Skeletal muscle satellite cell (primary cell): ENCODE measurements at regions not wholly inside any gene's neighbourhood (a gene's known extent, or its start where the extent isn't known, plus 50 kb on each side); places are given as distances from the start of the nearest gene placed in this dataset.

ENCODE experiments used
- H3K27me3 ChIP-seq: 2 replicates; pipeline ENCODE4 v1.7.0; 2013; ENCODE audit warnings: low read length; ENCODE audit not compliant: control insufficient read depth, insufficient read depth
- H3K36me3 ChIP-seq: 2 replicates; pipeline ENCODE4 v1.7.0; 2013; ENCODE audit warnings: mild to moderate bottlenecking, control low read depth, low read length; ENCODE audit not compliant: insufficient read depth
- H3K4me1 ChIP-seq: 2 replicates; pipeline ENCODE4 v1.7.0; 2013; ENCODE audit warnings: low read length; ENCODE audit not compliant: control insufficient read depth, insufficient read depth
- H3K4me2 ChIP-seq: 2 replicates; pipeline ENCODE4 v1.7.0; 2013; ENCODE audit warnings: mild to moderate bottlenecking, low read length
- H3K4me3 ChIP-seq: 2 replicates; pipeline ENCODE4 v1.7.0; 2013; ENCODE audit warnings: low read length
- H3K9ac ChIP-seq: 2 replicates; pipeline ENCODE4 v1.7.0; 2013; ENCODE audit warnings: mild to moderate bottlenecking, low read depth, low read length, moderate library complexity
- H3K9me3 ChIP-seq: replicated peaks from 2 replicates; pipeline ENCODE4 v1.7.0; 2013; ENCODE audit warnings: mild to moderate bottlenecking, control low read depth, low read length

- Histone ChIP-seq H3K36me3 (no peaks in the 10 kb centered on the region), H3K9me3 (no peaks in the 10 kb centered on the region), H3K9ac (no peak overlapping the region), H3K27me3 (peaks cover 3% of the 10 kb centered on the region), H3K4me2 (no peak overlapping the region), H3K4me3 (no peak overlapping the region), H3K4me1 (no peaks in the 10 kb centered on the region)
These were observed 288.6 kb downstream of the EN1 start for GRCh38 chr2:118558846-118559245.

- no peaks in the 10 kb centered on the region for H3K9me3 ChIP-seq
These were observed 289.7 kb downstream of the EN1 start for GRCh38 chr2:118557791-118558190.

GRCh38 chr2:118557016-118557415, 290.4 kb downstream of the EN1 start:
- no peak overlapping the region for H3K9ac ChIP-seq
- H3K36me3 ChIP-seq, result no peaks in the 10 kb centered on the region
- no peaks in the 10 kb centered on the region for H3K4me1 ChIP-seq
- peaks cover 3% of the 10 kb centered on the region for H3K27me3 ChIP-seq
- H3K4me2 ChIP-seq, result no peak overlapping the region
- no peaks in the 10 kb centered on the region for H3K9me3 ChIP-seq
- no peak overlapping the region for H3K4me3 ChIP-seq

More at GRCh38 chr2:118557791-118558190, 289.7 kb downstream of the EN1 start:
- H3K9ac ChIP-seq, result no peak overlapping the region
- no peaks in the 10 kb centered on the region for H3K36me3 ChIP-seq
- H3K27me3 ChIP-seq, result peaks cover 3% of the 10 kb centered on the region
- H3K4me3 ChIP-seq, result no peak overlapping the region
- no peak overlapping the region for H3K4me2 ChIP-seq
- no peaks in the 10 kb centered on the region for H3K4me1 ChIP-seq

GRCh38 chr2:118554616-118555015, 292.8 kb downstream of the EN1 start:
- no peak overlapping the region for H3K9ac ChIP-seq
- H3K36me3 ChIP-seq, result no peaks in the 10 kb centered on the region
- H3K27me3 ChIP-seq, result peaks cover 3% of the 10 kb centered on the region
- no peak overlapping the region for H3K4me3 ChIP-seq
- no peak overlapping the region for H3K4me2 ChIP-seq
- H3K9me3 ChIP-seq, result no peaks in the 10 kb centered on the region
- no peaks in the 10 kb centered on the region for H3K4me1 ChIP-seq

- H3K4me3 ChIP-seq, result no peak overlapping the region
These were observed 297.9 kb downstream of the EN1 start for GRCh38 chr2:118549503-118549902.

GRCh38 chr2:118548880-118549488, 298.5 kb downstream of the EN1 start:
- H3K4me3 ChIP-seq, result no peak overlapping the region
- H3K27me3 ChIP-seq, result peaks cover 4% of the 10 kb centered on the region
- H3K9ac ChIP-seq, result no peak overlapping the region
- no peaks in the 10 kb centered on the region for H3K4me1 ChIP-seq
- H3K36me3 ChIP-seq, result no peaks in the 10 kb centered on the region
- no peaks in the 10 kb centered on the region for H3K9me3 ChIP-seq
- H3K4me2 ChIP-seq, result no peak overlapping the region

More at GRCh38 chr2:118549503-118549902, 297.9 kb downstream of the EN1 start:
- no peaks in the 10 kb centered on the region for H3K36me3 ChIP-seq
- no peak overlapping the region for H3K9ac ChIP-seq
- H3K4me2 ChIP-seq, result no peak overlapping the region
- H3K4me1 ChIP-seq, result no peaks in the 10 kb centered on the region
- H3K9me3 ChIP-seq, result no peaks in the 10 kb centered on the region
- peaks cover 4% of the 10 kb centered on the region for H3K27me3 ChIP-seq

GRCh38 chr2:118539290-118539689, 308.2 kb downstream of the EN1 start:
- H3K27me3 ChIP-seq, result peaks cover 14% of the 10 kb centered on the region
- H3K4me3 ChIP-seq, result no peak overlapping the region
- H3K9ac ChIP-seq, result no peak overlapping the region
- H3K9me3 ChIP-seq, result no peaks in the 10 kb centered on the region
- H3K4me1 ChIP-seq, result no peaks in the 10 kb centered on the region
- no peaks in the 10 kb centered on the region for H3K36me3 ChIP-seq
- H3K4me2 ChIP-seq, result no peak overlapping the region

GRCh38 chr2:118536306-118536705, 311.1 kb downstream of the EN1 start:
- Histone ChIP-seq H3K36me3 (no peaks in the 10 kb centered on the region), H3K4me2 (no peak overlapping the region), H3K9ac (no peak overlapping the region), H3K4me3 (no peak overlapping the region), H3K9me3 (no peaks in the 10 kb centered on the region), H3K4me1 (no peaks in the 10 kb centered on the region), H3K27me3 (peaks cover 14% of the 10 kb centered on the region)

- Histone ChIP-seq H3K9ac (no peak overlapping the region), H3K4me1 (no peaks in the 10 kb centered on the region), H3K9me3 (no peaks in the 10 kb centered on the region), H3K27me3 (peaks cover 14% of the 10 kb centered on the region), H3K4me2 (no peak overlapping the region), H3K36me3 (no peaks in the 10 kb centered on the region), H3K4me3 (no peak overlapping the region)
These were observed 311.6 kb downstream of the EN1 start for GRCh38 chr2:118535818-118536212.

GRCh38 chr2:118535171-118535817, 312.2 kb downstream of the EN1 start:
- H3K9me3 ChIP-seq, result no peaks in the 10 kb centered on the region
- H3K4me3 ChIP-seq, result no peak overlapping the region
- no peak overlapping the region for H3K9ac ChIP-seq
- no peak overlapping the region for H3K4me2 ChIP-seq
- no peaks in the 10 kb centered on the region for H3K36me3 ChIP-seq
- peaks cover 14% of the 10 kb centered on the region for H3K27me3 ChIP-seq
- H3K4me1 ChIP-seq, result no peaks in the 10 kb centered on the region

GRCh38 chr2:118530976-118531375, 316.5 kb downstream of the EN1 start:
- no peaks in the 10 kb centered on the region for H3K4me1 ChIP-seq
- H3K9me3 ChIP-seq, result no peaks in the 10 kb centered on the region
- no peak overlapping the region for H3K9ac ChIP-seq
- no peak overlapping the region for H3K4me3 ChIP-seq
- H3K4me2 ChIP-seq, result no peak overlapping the region
- peaks cover 9% of the 10 kb centered on the region for H3K27me3 ChIP-seq
- H3K36me3 ChIP-seq, result no peaks in the 10 kb centered on the region
